Thymus (tissue), 11 donors: ENCODE measurements at regions not wholly inside any gene's neighbourhood (a gene's known extent, or its start where the extent isn't known, plus 50 kb on each side); places are given as distances from the start of the nearest gene placed in this dataset.
"Not testable (repeated sequence)": the region's sequence is repeated elsewhere in the genome, so short reads cannot be mapped to it uniquely, and the experiment has no call there.

Experiments used
- DNase-seq, 9 donors: peaks; one replicate each; pipeline ENCODE4 v3.0.0-alpha.2; 2013; ENCODE audit warnings: low spot score in 9 of 9, low read depth in 6 of 9, missing footprints in 1 of 9
- H3K27ac ChIP-seq, 2 donors: one replicate each; pipeline ENCODE4 v1.5.1; 2013; ENCODE audit warnings: control low read depth in 1 of 2, low read depth in 1 of 2, low read length in 1 of 2, mild to moderate bottlenecking in 1 of 2, moderate library complexity in 1 of 2
- H3K27me3 ChIP-seq, 2 donors: one replicate each; pipeline ENCODE4 v1.5.1; 2013; ENCODE audit warnings: low read length in 1 of 2; ENCODE audit not compliant: control insufficient read depth in 2 of 2, insufficient read depth in 1 of 2
- H3K36me3 ChIP-seq, 2 donors: one replicate each; pipeline ENCODE4 v1.5.1; 2013; ENCODE audit warnings: low read length in 1 of 2, mild to moderate bottlenecking in 1 of 2, moderate library complexity in 1 of 2; ENCODE audit not compliant: control insufficient read depth in 2 of 2, insufficient read depth in 2 of 2
- H3K4me1 ChIP-seq, 2 donors: one replicate each; pipeline ENCODE4 v1.5.1; 2013; ENCODE audit warnings: low read length in 2 of 2; ENCODE audit not compliant: control insufficient read depth in 2 of 2, insufficient read depth in 2 of 2
- H3K4me3 ChIP-seq, 2 donors: one replicate each; pipeline ENCODE4 v1.5.1; 2013; ENCODE audit warnings: low read length in 2 of 2, control low read depth in 1 of 2, mild to moderate bottlenecking in 1 of 2
- H3K9me3 ChIP-seq, 2 donors: one replicate each; pipeline ENCODE4 v1.5.1; 2013; ENCODE audit warnings: low read length in 1 of 2, mild to moderate bottlenecking in 1 of 2; ENCODE audit not compliant: control insufficient read depth in 2 of 2, insufficient read depth in 1 of 2
- WGBS: extraction: QIAGEN DNeasy Blood & Tissue Kit; methylation state at CpG from one replicate; pipeline ENCODE4 v1.1.7; 2013; 5-methylcytosine and 5-hydroxymethylcytosine counted together
- donor health status: healthy.

DNA sequence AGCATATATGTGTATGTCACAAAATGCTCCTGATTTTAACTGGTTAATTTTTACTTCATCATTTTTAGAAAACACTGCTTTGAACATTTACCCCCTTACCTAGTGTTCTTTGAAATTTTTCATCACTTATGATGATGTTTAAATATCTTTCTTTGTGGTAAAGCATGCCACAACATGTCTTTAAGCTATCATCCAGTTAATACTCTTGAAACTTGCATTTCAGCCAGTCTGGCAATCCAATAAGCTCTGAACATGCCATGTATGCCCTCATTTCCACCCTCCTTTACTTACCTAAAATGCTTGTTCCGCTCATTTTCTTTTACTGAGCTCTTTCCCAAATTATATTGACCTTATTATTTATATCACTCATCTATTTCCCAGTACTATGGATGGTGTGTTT lies 581.2 kb downstream of the RAPGEF2 start:
- Histone ChIP-seq H3K4me3 (no peak overlapping the region), H3K27me3 (no peaks in the 10 kb centered on the region), H3K27ac (no peak overlapping the region), H3K36me3 (no peaks in the 10 kb centered on the region), H3K4me1 (no peaks in the 10 kb centered on the region), H3K9me3 (no peaks in the 10 kb centered on the region)
- WGBS = 83% methylated on average over 1 of the region's 1 CpG
- no peak for DNase-seq

DNA sequence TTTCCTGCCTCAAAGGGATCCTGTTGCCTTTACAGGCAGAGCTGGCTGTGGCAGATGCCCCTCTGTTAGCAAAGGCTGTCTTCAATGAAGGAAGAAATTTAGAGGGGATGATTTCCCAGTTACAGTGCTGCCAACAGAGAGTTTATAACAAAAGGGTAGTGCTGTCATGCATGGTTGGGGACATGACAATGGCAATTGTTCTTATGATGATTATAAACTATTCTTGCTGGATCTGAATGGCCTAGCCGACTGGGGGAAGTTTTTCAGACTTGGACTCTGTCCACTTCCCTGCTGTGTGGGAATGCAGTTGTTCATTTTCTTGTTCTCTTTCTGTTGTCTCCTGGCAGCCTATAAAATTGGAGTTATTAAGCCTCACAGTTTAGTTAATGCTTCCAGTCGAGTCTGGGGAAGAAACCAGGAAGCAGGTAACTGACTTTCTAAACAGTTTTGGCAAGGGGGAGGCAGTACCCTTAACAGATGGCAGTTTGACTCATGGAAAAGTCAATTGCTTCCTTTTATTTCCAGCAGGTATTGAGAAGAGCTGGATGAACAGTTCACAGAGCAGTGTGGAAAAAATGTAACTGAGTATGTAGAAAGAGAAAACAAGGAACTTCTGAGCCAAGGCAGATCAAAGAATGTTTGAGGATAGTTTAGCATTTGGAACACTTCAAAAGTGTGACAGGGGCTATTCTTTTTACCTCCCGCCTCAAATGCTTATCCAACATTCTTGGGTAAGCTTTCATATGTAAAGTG lies 582.6 kb downstream of the RAPGEF2 start:
- Histone ChIP-seq H3K36me3 (no peaks in the 10 kb centered on the region), H3K27ac (no peak overlapping the region), H3K4me3 (no peak overlapping the region), H3K27me3 (no peaks in the 10 kb centered on the region), H3K9me3 (no peaks in the 10 kb centered on the region), H3K4me1 (no peaks in the 10 kb centered on the region)
- whole genome bisulfite sequencing = 45% methylated on average over 3 of the region's 3 CpGs
- no peak for DNase-seq

DNA sequence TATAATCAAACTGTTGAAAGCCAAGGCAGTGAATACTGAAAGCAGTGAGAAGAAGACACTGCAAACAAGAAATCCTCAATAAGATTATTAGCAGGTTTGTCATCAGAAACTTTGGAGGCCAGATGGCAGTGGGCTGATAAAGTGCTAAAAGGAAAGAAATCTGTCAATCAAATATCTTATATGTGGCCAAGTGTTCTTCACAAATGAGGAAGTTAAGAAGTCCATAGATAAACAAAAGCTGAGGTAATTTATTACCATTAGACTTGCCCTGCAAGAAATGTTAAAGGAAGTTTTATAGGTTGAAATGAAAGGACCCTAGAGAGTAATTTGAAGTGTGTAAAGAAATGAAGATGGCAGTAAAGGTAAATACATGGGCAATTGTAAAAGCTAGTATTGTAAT lies 586.6 kb downstream of the RAPGEF2 start:
- Histone ChIP-seq H3K27me3 (no peaks in the 10 kb centered on the region), H3K9me3 (no peaks in the 10 kb centered on the region), H3K27ac (no peak overlapping the region), H3K4me3 (no peak overlapping the region), H3K36me3 (no peaks in the 10 kb centered on the region), H3K4me1 (no peaks in the 10 kb centered on the region)
- no peak for DNase-seq

DNA sequence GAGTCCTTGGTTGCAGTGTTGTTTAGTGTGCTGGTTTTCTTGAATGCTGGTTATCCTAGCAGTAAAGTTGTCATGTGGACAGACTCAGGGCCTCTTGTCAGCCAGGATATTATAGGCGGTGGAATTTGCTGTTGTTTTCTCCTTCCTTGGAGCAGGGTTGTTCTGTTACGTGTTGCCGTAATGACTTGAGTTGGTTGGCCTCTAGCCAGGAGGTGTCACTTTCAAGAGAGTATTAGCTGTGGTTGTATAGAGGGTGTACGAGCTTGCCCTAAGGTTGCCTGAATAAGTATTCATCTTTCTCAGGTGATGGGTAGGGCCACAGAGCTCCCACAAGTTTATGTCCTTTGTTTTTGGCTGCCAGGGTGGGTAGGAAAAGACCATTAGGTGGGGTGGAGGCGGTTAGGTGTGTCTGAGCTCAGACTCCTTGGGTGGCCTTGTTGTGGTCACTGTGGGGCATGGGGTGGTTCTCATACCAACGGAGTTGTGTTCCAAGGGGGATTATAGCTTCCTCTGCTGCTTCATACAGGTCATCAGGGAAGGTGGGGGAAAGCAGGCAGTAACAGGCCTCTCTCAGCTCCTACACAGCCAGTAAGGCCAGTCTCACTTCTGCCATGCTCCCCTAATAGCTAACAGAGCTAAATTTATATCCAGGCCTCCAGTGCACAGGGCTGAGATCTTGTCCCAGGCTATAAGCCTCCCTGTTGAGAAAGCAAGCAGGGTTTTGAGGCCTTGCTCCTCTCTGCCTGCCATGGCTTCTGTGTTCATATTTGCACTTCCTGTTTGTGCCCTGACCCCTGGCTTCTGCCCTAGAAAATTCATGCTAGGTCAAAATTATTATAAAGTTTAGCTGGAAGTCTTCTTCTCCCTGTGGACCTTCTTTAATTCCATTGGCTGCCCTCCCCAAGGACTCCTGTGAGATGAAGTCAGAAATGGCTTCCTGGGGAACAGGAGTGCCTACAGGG lies 594.7 kb downstream of the RAPGEF2 start:
- 93% methylated on average over 6 of the region's 6 CpGs for WGBS
- no peak overlapping the region for H3K27ac ChIP-seq
- no peaks in the 10 kb centered on the region for H3K4me1 ChIP-seq
- DNase-seq = no peak
- no peaks in the 10 kb centered on the region for H3K27me3 ChIP-seq
- no peak overlapping the region for H3K4me3 ChIP-seq
- peaks cover 0 to 5% of the 10 kb centered on the region in 2 donors for H3K9me3 ChIP-seq
- H3K36me3 ChIP-seq = no peaks in the 10 kb centered on the region

DNA sequence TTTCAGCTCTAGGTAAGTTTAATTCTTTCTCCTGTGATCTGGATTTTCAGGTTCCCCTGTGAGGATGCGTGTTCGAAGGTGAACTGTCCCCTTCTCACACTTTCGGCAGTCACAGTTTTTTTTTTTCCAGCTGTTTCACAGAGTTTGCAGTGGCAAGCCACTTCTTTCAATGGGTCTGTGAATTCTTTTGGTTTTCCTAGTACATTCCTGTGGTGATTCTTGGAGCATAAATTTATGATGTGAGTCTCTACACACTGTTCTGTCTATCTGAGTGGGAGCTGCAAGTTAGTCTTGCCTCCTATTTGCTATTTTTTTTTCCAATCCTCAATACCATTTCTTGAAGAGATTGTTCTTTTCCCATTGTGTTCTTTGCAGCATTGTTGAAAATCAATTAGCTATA lies 595.5 kb downstream of the RAPGEF2 start:
- DNase-seq = no peak
- no peaks in the 10 kb centered on the region for H3K27me3 ChIP-seq
- no peak overlapping the region for H3K4me3 ChIP-seq
- no peaks in the 10 kb centered on the region for H3K4me1 ChIP-seq
- H3K9me3 ChIP-seq = peaks cover 0 to 5% of the 10 kb centered on the region in 2 donors
- 97% methylated on average over 3 of the region's 3 CpGs for WGBS
- H3K27ac ChIP-seq = no peak overlapping the region
- H3K36me3 ChIP-seq = no peaks in the 10 kb centered on the region

DNA sequence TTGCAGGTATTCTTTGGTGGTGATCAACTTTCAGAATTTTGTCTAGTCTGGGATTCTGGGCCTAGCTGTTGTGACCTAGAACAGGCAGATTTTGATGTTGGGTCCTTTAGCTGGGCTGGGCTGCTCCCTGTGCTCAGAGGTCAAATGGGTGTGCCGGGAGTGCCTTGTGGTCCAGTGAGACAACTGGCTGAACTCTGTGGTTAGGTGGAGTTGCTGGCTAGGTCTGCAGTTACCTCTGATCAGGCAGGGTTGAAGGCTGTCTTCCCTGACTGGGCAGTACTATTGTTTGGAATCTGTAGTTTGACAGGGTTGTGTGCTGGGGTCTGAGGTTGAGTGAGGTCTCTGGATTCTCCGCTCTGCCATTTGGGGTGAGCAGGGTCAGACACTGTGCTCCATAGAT lies 599.3 kb downstream of the RAPGEF2 start:
- WGBS = 99% methylated on average over 2 of the region's 2 CpGs
- Histone ChIP-seq H3K4me3 (no peak overlapping the region), H3K27ac (no peak overlapping the region), H3K4me1 (no peaks in the 10 kb centered on the region), H3K9me3 (peaks cover 0 to 5% of the 10 kb centered on the region in 2 donors), H3K36me3 (no peaks in the 10 kb centered on the region), H3K27me3 (no peaks in the 10 kb centered on the region)
- no peak for DNase-seq

DNA sequence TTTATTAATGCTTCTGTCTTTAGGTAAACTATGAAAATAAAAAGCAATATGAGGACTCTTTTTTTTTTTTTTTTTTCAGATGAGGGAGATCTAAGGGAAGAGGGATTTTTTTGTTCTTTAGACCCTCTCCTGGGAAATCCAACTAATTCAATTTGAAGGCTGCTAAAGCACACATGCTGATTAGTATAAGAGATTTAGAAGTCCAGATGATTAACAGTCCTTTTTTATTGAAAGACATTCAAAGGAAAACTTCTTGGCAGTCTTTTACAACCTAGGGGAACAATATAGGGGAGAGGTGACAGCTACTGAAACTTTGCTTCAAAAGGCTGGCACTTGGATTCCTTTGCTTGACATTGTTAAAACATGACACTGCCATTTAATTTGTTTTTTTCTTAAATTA lies 602.5 kb downstream of the RAPGEF2 start:
- H3K27me3 ChIP-seq = no peaks in the 10 kb centered on the region
- peaks cover 0 to 5% of the 10 kb centered on the region in 2 donors for H3K9me3 ChIP-seq
- no peak for DNase-seq
- H3K4me3 ChIP-seq = no peak overlapping the region
- H3K36me3 ChIP-seq = no peaks in the 10 kb centered on the region
- no peak overlapping the region for H3K27ac ChIP-seq
- no peaks in the 10 kb centered on the region for H3K4me1 ChIP-seq

DNA sequence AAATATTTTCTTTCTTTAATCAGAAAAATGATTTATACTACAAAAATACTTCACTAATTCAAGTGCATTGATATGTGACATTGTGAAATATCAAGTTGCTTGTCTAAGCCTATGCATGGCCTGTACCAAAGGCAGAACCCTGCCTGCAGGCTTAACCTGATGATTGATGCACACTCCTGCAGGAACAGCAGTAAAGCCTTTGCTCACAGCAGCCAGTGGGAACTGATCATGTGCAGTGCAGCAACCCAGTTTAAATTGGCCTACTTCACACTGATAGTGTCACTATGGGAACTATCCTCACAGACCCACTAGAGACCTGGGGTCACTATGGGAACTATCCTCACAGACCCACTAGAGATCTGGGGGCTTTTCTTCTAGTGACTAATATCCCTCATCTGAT lies 603.8 kb downstream of the RAPGEF2 start:
- H3K27me3 ChIP-seq = no peaks in the 10 kb centered on the region
- no peaks in the 10 kb centered on the region for H3K36me3 ChIP-seq
- no peak overlapping the region for H3K27ac ChIP-seq
- no peaks in the 10 kb centered on the region for H3K4me1 ChIP-seq
- H3K9me3 ChIP-seq = peaks cover 0 to 5% of the 10 kb centered on the region in 2 donors
- no peak overlapping the region for H3K4me3 ChIP-seq
- DNase-seq = no peak

DNA sequence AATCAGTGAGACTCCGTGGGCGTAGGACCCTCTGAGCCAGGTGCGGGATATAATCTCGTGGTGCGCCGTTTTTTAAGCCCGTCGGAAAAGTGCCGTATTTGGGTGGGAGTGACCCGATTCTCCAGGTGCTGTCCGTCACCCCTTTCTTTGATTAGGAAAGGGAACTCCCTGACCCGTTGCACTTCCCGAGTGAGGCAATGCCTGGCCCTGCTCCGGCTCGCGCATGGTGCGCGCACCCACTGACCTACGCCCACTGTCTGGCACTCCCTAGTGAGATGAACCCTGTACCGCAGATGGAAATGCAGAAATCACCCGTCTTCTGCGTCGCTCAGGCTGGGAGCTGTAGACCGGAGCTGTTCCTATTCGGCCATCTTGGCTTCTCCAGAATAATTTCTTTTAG lies 612.3 kb downstream of the RAPGEF2 start:
- H3K9me3 ChIP-seq, DNase-seq, H3K4me1 ChIP-seq, H3K36me3 ChIP-seq, H3K27ac ChIP-seq, H3K27me3 ChIP-seq, H3K4me3 ChIP-seq: not testable (repeated sequence)
- 93% methylated on average over 25 of the region's 25 CpGs for WGBS
